Thyroid gland (tissue), 4 donors: ENCODE measurements at regions not wholly inside any gene's neighbourhood (a gene's known extent, or its start where the extent isn't known, plus 50 kb on each side); places are given as distances from the start of the nearest gene placed in this dataset.

Experiments
- DNase-seq, 2 donors: peaks; one replicate each; pipeline ENCODE4 v3.0.0-alpha.2; 2019
- H3K27ac ChIP-seq, 3 donors: fragments of 200-600 bp; sonication (generic); 1 replicate in 2 of 3; 2 replicates in 1 of 3; pipeline ENCODE4 v1.5.1; 2016 to 2019; ENCODE audit warnings: mild to moderate bottlenecking in 1 of 3, moderate library complexity in 1 of 3
- H3K27me3 ChIP-seq: fragments of 200-600 bp; sonication (generic); one replicate; pipeline ENCODE4 v1.5.1; 2019
- H3K36me3 ChIP-seq, 2 donors: fragments of 200-600 bp; sonication (generic); one replicate each; pipeline ENCODE4 v1.5.1; 2016 to 2019
- H3K4me1 ChIP-seq, 2 donors: fragments of 200-600 bp; sonication (generic); one replicate each; pipeline ENCODE4 v1.5.1; 2017 to 2019
- H3K4me3 ChIP-seq, 3 donors: fragments of 200-600 bp; sonication (generic); replicated peaks in 1 of 3; 1 replicate in 2 of 3; 2 replicates in 1 of 3; pipeline ENCODE4 v1.5.1; 2016; ENCODE audit warnings: mild to moderate bottlenecking in 1 of 3
- H3K9me3 ChIP-seq: fragments of 200-600 bp; sonication (generic); one replicate; pipeline ENCODE4 v1.5.1; 2017
- POLR2A ChIP-seq, 2 donors: fragments of 450-650 bp; IDR thresholded peaks; one replicate each; pipeline ENCODE4 v1.6.1; 2017; ENCODE audit warnings: antibody characterized with exemption in 2 of 2, mild to moderate bottlenecking in 2 of 2, moderate library complexity in 1 of 2
- WGBS, 2 donors: methylation state at CpG; one replicate each; pipeline ENCODE4 v1.1.5; 2017; 5-methylcytosine and 5-hydroxymethylcytosine counted together
- intact Hi-C: fragments of 100-400 bp; cut with DNase I; formaldehyde crosslinking; loops from one replicate; pipeline ENCODE4 v1.15.1; 2023
- TF ChIP-seq, protein P1 (sequence below), 6 experiments: fragments of 200-600 bp in 3 of 6; fragments of 450-650 bp in 3 of 6; sonication (generic) in 3 of 6; IDR thresholded peaks; one replicate each; pipeline ENCODE4 v1.5.1; 2016 to 2019; ENCODE audit warnings: antibody characterized with exemption in 6 of 6, mild to moderate bottlenecking in 2 of 6, inconsistent platforms in 1 of 6, moderate library complexity in 1 of 6

GRCh38 chr2:37585982-37586621 is 85.3 kb downstream of the CDC42EP3 start:
- Histone ChIP-seq H3K27me3 (no peaks in the 10 kb centered on the region), H3K4me1 (peaks cover 0 to 9% of the 10 kb centered on the region in 2 donors), H3K9me3 (no peaks in the 10 kb centered on the region), H3K27ac (no peak overlapping the region), H3K36me3 (no peaks in the 10 kb centered on the region), H3K4me3 (no peak overlapping the region)
- DNase-seq, result peak in 1 of 2 donors; percentile 17
- no peak for TF ChIP-seq POLR2A (IDR thresholded peaks at IDR 0.05)
- TF ChIP-seq, protein P1, sequence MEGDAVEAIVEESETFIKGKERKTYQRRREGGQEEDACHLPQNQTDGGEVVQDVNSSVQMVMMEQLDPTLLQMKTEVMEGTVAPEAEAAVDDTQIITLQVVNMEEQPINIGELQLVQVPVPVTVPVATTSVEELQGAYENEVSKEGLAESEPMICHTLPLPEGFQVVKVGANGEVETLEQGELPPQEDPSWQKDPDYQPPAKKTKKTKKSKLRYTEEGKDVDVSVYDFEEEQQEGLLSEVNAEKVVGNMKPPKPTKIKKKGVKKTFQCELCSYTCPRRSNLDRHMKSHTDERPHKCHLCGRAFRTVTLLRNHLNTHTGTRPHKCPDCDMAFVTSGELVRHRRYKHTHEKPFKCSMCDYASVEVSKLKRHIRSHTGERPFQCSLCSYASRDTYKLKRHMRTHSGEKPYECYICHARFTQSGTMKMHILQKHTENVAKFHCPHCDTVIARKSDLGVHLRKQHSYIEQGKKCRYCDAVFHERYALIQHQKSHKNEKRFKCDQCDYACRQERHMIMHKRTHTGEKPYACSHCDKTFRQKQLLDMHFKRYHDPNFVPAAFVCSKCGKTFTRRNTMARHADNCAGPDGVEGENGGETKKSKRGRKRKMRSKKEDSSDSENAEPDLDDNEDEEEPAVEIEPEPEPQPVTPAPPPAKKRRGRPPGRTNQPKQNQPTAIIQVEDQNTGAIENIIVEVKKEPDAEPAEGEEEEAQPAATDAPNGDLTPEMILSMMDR (IDR thresholded peaks at IDR 0.05), result no peak
- WGBS, 2 donors, result 46 to 48% methylated on average over 7 of the region's 7 CpGs
- intact Hi-C loops, result no loop called here

DNA sequence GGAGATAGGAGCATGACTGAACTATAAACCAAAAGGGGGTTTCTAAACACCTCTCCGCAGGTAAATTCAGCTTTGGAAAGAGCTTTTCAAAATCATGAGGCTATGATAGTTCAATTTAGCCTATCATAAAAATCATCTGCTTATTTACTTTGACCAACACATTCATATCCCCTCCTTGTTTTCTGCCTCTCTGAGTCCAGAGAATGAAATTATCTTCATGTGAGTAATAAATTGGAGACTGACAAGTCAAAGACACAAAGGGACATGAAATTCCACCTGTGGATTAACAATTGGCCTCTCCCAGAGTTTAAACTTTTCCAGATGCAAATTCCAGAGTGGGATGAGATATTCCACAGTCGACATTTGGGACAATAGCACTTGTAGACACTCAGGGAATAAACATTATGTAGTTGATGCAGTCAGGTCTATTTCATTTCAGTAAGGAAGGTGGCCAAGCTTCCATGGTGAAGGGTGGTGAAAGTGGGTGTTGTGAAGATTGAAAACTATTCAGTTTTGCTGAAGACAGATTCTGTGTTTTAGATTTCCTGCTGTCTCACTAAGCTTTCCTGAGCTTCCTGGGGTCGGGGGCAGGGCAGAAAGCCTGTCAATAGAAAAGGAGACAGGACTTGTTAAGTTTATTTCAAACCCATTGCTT is 84.7 kb downstream of the CDC42EP3 start:
- peaks cover 0 to 9% of the 10 kb centered on the region in 2 donors for H3K4me1 ChIP-seq
- no peaks in the 10 kb centered on the region for H3K9me3 ChIP-seq
- no peaks in the 10 kb centered on the region for H3K27me3 ChIP-seq
- H3K36me3 ChIP-seq, result no peaks in the 10 kb centered on the region
- TF ChIP-seq POLR2A (IDR thresholded peaks at IDR 0.05), result no peak
- TF ChIP-seq, protein P1 (IDR thresholded peaks at IDR 0.05), result no peak
- H3K4me3 ChIP-seq, result no peak overlapping the region
- H3K27ac ChIP-seq, result no peak overlapping the region
- 58 to 67% methylated on average over 3 of the region's 3 CpGs for WGBS, 2 donors
- DNase-seq, result no peak
- intact Hi-C loops, result no loop called here

DNA sequence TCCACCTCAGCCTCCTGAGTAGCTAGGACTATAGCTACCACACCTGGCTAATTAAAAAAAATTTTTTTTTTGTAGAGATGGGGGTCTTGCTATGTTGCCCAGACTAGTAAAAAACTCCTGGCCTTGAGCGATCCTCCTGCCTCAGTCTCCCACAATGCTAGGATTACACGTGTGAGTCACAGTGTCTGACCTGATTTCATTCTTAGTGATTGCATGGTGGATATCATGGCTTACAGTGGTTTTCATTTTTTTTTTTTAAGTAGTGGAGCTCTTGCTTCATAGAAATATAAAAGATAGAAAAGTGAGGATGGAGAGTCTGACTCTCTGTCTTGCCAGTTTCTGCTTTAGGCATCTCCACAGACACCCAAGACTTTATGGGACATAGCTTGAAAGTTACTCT is 83.6 kb downstream of the CDC42EP3 start:
- Histone ChIP-seq H3K4me1 (peaks cover 0 to 9% of the 10 kb centered on the region in 2 donors), H3K4me3 (no peak overlapping the region), H3K27ac (no peak overlapping the region), H3K36me3 (no peaks in the 10 kb centered on the region), H3K9me3 (no peaks in the 10 kb centered on the region), H3K27me3 (no peaks in the 10 kb centered on the region)
- TF ChIP-seq, protein P1 (IDR thresholded peaks at IDR 0.05), result no peak
- TF ChIP-seq POLR2A (IDR thresholded peaks at IDR 0.05), result no peak
- 94 to 97% methylated on average over 2 of the region's 2 CpGs for WGBS, 2 donors
- intact Hi-C loops, result no loop called here
- DNase-seq, result no peak

DNA sequence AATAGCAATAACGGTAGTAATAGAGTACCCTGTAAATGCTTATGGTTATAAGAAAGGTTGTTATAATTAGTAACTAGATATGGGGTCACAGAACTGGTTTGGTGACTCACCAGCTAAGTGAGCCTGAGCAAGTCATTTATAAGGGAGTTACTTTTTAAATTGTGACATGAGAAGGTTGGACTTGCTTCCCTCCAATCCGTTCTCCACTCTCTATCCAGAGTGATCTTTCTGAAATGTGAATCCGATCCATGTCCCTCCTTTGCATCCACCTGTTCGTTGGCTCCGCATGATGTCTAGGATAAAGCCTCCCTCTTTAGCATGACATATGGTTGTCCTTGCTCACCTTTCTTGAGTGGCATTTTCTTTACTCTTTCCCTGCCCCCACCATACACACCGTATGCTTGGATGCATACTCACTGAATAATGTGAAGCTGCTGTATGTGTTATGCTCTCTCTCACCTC is 83.1 kb downstream of the CDC42EP3 start:
- H3K27ac ChIP-seq, result no peak overlapping the region
- no peak overlapping the region for H3K4me3 ChIP-seq
- no peaks in the 10 kb centered on the region for H3K9me3 ChIP-seq
- TF ChIP-seq, protein P1 (IDR thresholded peaks at IDR 0.05), result no peak
- no peak for TF ChIP-seq POLR2A (IDR thresholded peaks at IDR 0.05)
- intact Hi-C loops, result no loop called here
- WGBS, 2 donors, result 88 to 90% methylated on average over 6 of the region's 6 CpGs
- H3K27me3 ChIP-seq, result no peaks in the 10 kb centered on the region
- DNase-seq, result no peak
- H3K36me3 ChIP-seq, result no peaks in the 10 kb centered on the region
- peaks cover 0 to 9% of the 10 kb centered on the region in 2 donors for H3K4me1 ChIP-seq

DNA sequence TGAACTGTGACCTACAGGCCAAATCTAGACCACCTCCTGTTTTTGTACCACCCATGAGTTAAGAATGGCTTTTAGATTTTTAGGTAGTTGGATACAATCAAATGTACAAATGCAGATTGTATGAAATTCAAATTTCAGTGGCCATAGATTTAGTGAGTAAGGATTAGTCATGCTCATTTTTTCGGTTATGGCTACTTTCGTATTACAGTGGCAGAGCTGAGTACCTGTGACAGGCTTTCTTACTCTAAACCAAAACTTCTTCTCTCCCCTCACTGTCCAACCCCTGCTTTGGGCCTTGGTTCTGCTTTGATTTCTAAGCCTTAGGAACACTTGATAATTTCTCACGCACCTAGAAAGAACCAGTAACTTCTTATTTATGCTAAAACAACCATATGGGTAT is 82.1 kb downstream of the CDC42EP3 start:
- intact Hi-C loops, result no loop called here
- H3K27ac ChIP-seq, result no peak overlapping the region
- peaks cover 0 to 9% of the 10 kb centered on the region in 2 donors for H3K4me1 ChIP-seq
- H3K36me3 ChIP-seq, result no peaks in the 10 kb centered on the region
- no peaks in the 10 kb centered on the region for H3K27me3 ChIP-seq
- H3K4me3 ChIP-seq, result no peak overlapping the region
- H3K9me3 ChIP-seq, result no peaks in the 10 kb centered on the region
- 94% methylated on average over 3 of the region's 3 CpGs for WGBS, 2 donors
- no peak for DNase-seq
- TF ChIP-seq, protein P1 (IDR thresholded peaks at IDR 0.05), result no peak
- no peak for TF ChIP-seq POLR2A (IDR thresholded peaks at IDR 0.05)
